ENCODE measurements at regions not wholly inside any gene's neighbourhood (a gene's known extent, or its start where the extent isn't known, plus 50 kb on each side); places are given as distances from the start of the nearest gene placed in this dataset.

GRCh38 chr20:47936612-47937011, 151.3 kb upstream of the SULF2 start:
- Histone ChIP-seq H3K36me3 (no peaks in the 10 kb centered on the region), H3K27ac (no peak overlapping the region), H3K4me3 (ENCODE audit: low read depth in 1 of 2, low read length in 1 of 2) (no peak overlapping the region), H3K4me1 (ENCODE audit: control insufficient read depth in 1 of 2, insufficient read depth in 1 of 2, low read depth in 1 of 2, low read length in 1 of 2) (no peaks in the 10 kb centered on the region), H3K9me3 (no peaks in the 10 kb centered on the region), H3K27me3 (peaks cover 13% of the 10 kb centered on the region)
- TF ChIP-seq CTCF (IDR thresholded peaks at IDR 0.05) = no peak

GRCh38 chr20:47934761-47935160, 149.5 kb upstream of the SULF2 start:
- no peaks in the 10 kb centered on the region for H3K36me3 ChIP-seq
- no peaks in the 10 kb centered on the region for H3K4me1 ChIP-seq (ENCODE audit: control insufficient read depth in 1 of 2, insufficient read depth in 1 of 2, low read depth in 1 of 2, low read length in 1 of 2)
- no peak for TF ChIP-seq CTCF (IDR thresholded peaks at IDR 0.05)
- no peak overlapping the region for H3K27ac ChIP-seq
- no peaks in the 10 kb centered on the region for H3K9me3 ChIP-seq
- peaks cover 13% of the 10 kb centered on the region for H3K27me3 ChIP-seq
- H3K4me3 ChIP-seq (ENCODE audit: low read depth in 1 of 2, low read length in 1 of 2) = no peak overlapping the region

DNA sequence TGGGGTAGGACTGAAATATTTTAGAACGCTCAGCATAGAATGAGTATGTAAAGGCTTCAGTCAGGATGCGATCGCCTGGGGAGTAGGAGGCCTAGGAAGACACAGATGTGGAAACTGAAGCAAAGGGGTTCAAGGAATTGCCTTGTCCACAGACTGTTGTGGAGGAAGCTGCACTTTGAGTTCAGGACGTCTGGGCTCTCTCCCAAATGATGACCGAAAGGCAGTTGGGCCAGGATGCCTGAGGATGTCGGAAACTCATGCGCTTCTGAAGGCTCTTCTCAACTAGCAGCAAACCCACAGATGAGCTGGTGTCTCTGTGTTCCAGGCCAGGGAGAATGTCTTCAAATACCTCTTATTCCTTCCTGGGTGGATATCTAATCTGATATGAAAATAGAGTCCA, 146.2 kb upstream of the SULF2 start:
- Histone ChIP-seq H3K27ac (no peak overlapping the region), H3K4me3 (ENCODE audit: low read depth in 1 of 2, low read length in 1 of 2) (no peak overlapping the region), H3K27me3 (peaks cover 13% of the 10 kb centered on the region), H3K36me3 (no peaks in the 10 kb centered on the region), H3K4me1 (ENCODE audit: control insufficient read depth in 1 of 2, insufficient read depth in 1 of 2, low read depth in 1 of 2, low read length in 1 of 2) (no peaks in the 10 kb centered on the region), H3K9me3 (no peaks in the 10 kb centered on the region)
- no peak for TF ChIP-seq CTCF (IDR thresholded peaks at IDR 0.05)

GRCh38 chr20:47931002-47931401, 145.7 kb upstream of the SULF2 start:
- H3K27ac ChIP-seq = no peak overlapping the region
- H3K27me3 ChIP-seq = peaks cover 13% of the 10 kb centered on the region
- no peak for TF ChIP-seq CTCF (IDR thresholded peaks at IDR 0.05)
- H3K9me3 ChIP-seq = no peaks in the 10 kb centered on the region
- no peaks in the 10 kb centered on the region for H3K4me1 ChIP-seq (ENCODE audit: control insufficient read depth in 1 of 2, insufficient read depth in 1 of 2, low read depth in 1 of 2, low read length in 1 of 2)
- no peak overlapping the region for H3K4me3 ChIP-seq (ENCODE audit: low read depth in 1 of 2, low read length in 1 of 2)
- H3K36me3 ChIP-seq = no peaks in the 10 kb centered on the region

- Histone ChIP-seq H3K27me3 (peaks cover 9% of the 10 kb centered on the region), H3K27ac (no peak overlapping the region), H3K4me1 (ENCODE audit: control insufficient read depth in 1 of 2, insufficient read depth in 1 of 2, low read depth in 1 of 2, low read length in 1 of 2) (no peaks in the 10 kb centered on the region), H3K4me3 (ENCODE audit: low read depth in 1 of 2, low read length in 1 of 2) (no peak overlapping the region), H3K9me3 (no peaks in the 10 kb centered on the region), H3K36me3 (no peaks in the 10 kb centered on the region)
- TF ChIP-seq CTCF (IDR thresholded peaks at IDR 0.05) = no peak
Measured at GRCh38 chr20:47929368-47930115, 144.3 kb upstream of the SULF2 start.
